HEK293 (cell line): ENCODE measurements at regions not wholly inside any gene's neighbourhood (a gene's known extent, or its start where the extent isn't known, plus 50 kb on each side); places are given as distances from the start of the nearest gene placed in this dataset.

Experiments
- CTCF ChIA-PET: fragments of 350-600 bp; formaldehyde crosslinking; extraction: SDS; loops from one replicate; lab custom pipeline; 2021; ENCODE audit warnings: antibody characterized with exemption; lab: Yijun Ruan, JAX
- POLR2A ChIA-PET: fragments of 300-600 bp; formaldehyde crosslinking; extraction: SDS; loops from one replicate; lab custom pipeline; 2020; ENCODE audit warnings: antibody characterized with exemption, inconsistent platforms; lab: Yijun Ruan, JAX
- H3K27ac ChIP-seq: fragments of 200-500 bp; sonication (Bioruptor generic); 2 replicates; pipeline ENCODE4 v1.5.1; 2014; ENCODE audit warnings: low read depth, low read length, control low read depth, inconsistent platforms; ENCODE audit errors: extremely low read depth
- H3K36me3 ChIP-seq, 2 experiments: fragments of 200-500 bp in 1 of 2; sonication (Bioruptor generic) in 1 of 2; 1 replicate in 1 of 2; 2 replicates in 1 of 2; pipeline ENCODE4 v1.5.1; 2014 to 2017; ENCODE audit warnings: inconsistent platforms in 2 of 2, low read length in 2 of 2; ENCODE audit not compliant: control insufficient read depth in 2 of 2, insufficient read depth in 1 of 2
- H3K4me1 ChIP-seq: fragments of 200-500 bp; sonication (Bioruptor generic); 2 replicates; pipeline ENCODE4 v1.5.1; 2014; ENCODE audit warnings: mild to moderate bottlenecking, low read length, inconsistent platforms; ENCODE audit not compliant: control insufficient read depth, insufficient read depth
- H3K4me3 ChIP-seq: 2 replicates; pipeline ENCODE4 v1.5.1; 2011; ENCODE audit warnings: low read depth, mild to moderate bottlenecking, control low read depth, low read length, moderate library complexity
- H3K9me3 ChIP-seq: fragments of 200-500 bp; sonication (Bioruptor generic); 2 replicates; pipeline ENCODE4 v1.5.1; 2014; ENCODE audit warnings: low read depth, low read length, inconsistent platforms; ENCODE audit not compliant: control insufficient read depth, insufficient read depth
- BCL11A ChIP-seq: fragments of 450-650 bp; formaldehyde crosslinking; IDR thresholded peaks from 2 replicates; pipeline ENCODE4 v1.5.1; 2016; ENCODE audit warnings: low read depth, missing biosample characterization, missing genetic modification characterization
- GLI2 ChIP-seq: fragments of 450-650 bp; formaldehyde crosslinking; IDR thresholded peaks from 2 replicates; pipeline ENCODE4; 2017; ENCODE audit warnings: missing biosample characterization, missing genetic modification characterization, low read depth, borderline replicate concordance
- HOXA7 ChIP-seq: sonication (generic); formaldehyde crosslinking; IDR thresholded peaks from 2 replicates; pipeline ENCODE4 v1.8.1; 2022; ENCODE audit warnings: missing genetic modification reagents, borderline replicate concordance
- IKZF3 ChIP-seq: fragments of 450-650 bp; IDR thresholded peaks from 2 replicates; pipeline ENCODE4 v1.5.0; 2018; ENCODE audit warnings: missing biosample characterization, mild to moderate bottlenecking, missing genetic modification characterization, moderate library complexity
- KLF17 ChIP-seq: fragments of 450-650 bp; formaldehyde crosslinking; IDR thresholded peaks from 2 replicates; pipeline ENCODE4 v1.5.1; 2016; ENCODE audit warnings: missing biosample characterization, missing genetic modification characterization
- KLF9 ChIP-seq: fragments of 450-650 bp; formaldehyde crosslinking; IDR thresholded peaks from 2 replicates; pipeline ENCODE4 v1.5.1; 2016; ENCODE audit warnings: missing biosample characterization, missing genetic modification characterization, low read depth
- PBX3 ChIP-seq: sonication (generic); formaldehyde crosslinking; IDR thresholded peaks from 2 replicates; pipeline ENCODE4 v1.8.1; 2022; ENCODE audit warnings: mild to moderate bottlenecking, moderate library complexity, missing genetic modification reagents
- SCRT1 ChIP-seq: fragments of 450-650 bp; formaldehyde crosslinking; IDR thresholded peaks from 2 replicates; pipeline ENCODE4 v1.5.1; 2016; ENCODE audit warnings: missing biosample characterization, missing genetic modification characterization, borderline replicate concordance
- SCRT2 ChIP-seq: fragments of 450-650 bp; formaldehyde crosslinking; IDR thresholded peaks from 2 replicates; pipeline ENCODE4 v1.5.1; 2016; ENCODE audit warnings: missing biosample characterization, missing genetic modification characterization
- ZFP37 ChIP-seq: fragments of 450-650 bp; formaldehyde crosslinking; IDR thresholded peaks from 2 replicates; pipeline ENCODE4 v1.5.1; 2016; ENCODE audit warnings: missing biosample characterization, missing genetic modification characterization
- ZNF138 ChIP-seq: fragments of 450-650 bp; formaldehyde crosslinking; IDR thresholded peaks from 2 replicates; pipeline ENCODE4 v1.5.1; 2016; ENCODE audit warnings: missing biosample characterization, missing genetic modification characterization, borderline replicate concordance
- ZNF169 ChIP-seq: fragments of 450-650 bp; formaldehyde crosslinking; IDR thresholded peaks from 2 replicates; pipeline ENCODE4 v1.5.1; 2016; ENCODE audit warnings: missing biosample characterization, missing genetic modification characterization
- ZNF19 ChIP-seq: fragments of 450-650 bp; formaldehyde crosslinking; IDR thresholded peaks from 2 replicates; pipeline ENCODE4; 2016; ENCODE audit warnings: missing biosample characterization, missing genetic modification characterization, low read depth
- ZNF2 ChIP-seq: fragments of 450-650 bp; formaldehyde crosslinking; IDR thresholded peaks from 2 replicates; pipeline ENCODE4 v1.5.1; 2016; ENCODE audit warnings: missing biosample characterization, missing genetic modification characterization
- ZNF341 ChIP-seq: fragments of 450-650 bp; formaldehyde crosslinking; IDR thresholded peaks from 2 replicates; pipeline ENCODE4; 2016; ENCODE audit warnings: low read depth, missing biosample characterization, missing genetic modification characterization
- ZNF362 ChIP-seq: fragments of 450-650 bp; formaldehyde crosslinking; IDR thresholded peaks from 2 replicates; pipeline ENCODE4 v1.5.1; 2016; ENCODE audit warnings: missing biosample characterization, missing genetic modification characterization
- ZNF514 ChIP-seq: fragments of 450-650 bp; formaldehyde crosslinking; IDR thresholded peaks from 2 replicates; pipeline ENCODE4 v1.5.1; 2016; ENCODE audit warnings: missing biosample characterization, missing genetic modification characterization
- ZNF549 ChIP-seq: fragments of 450-650 bp; IDR thresholded peaks from 2 replicates; pipeline ENCODE4 v1.5.1; 2018; ENCODE audit warnings: missing biosample characterization, missing genetic modification characterization, mild to moderate bottlenecking, inconsistent platforms, moderate library complexity
- ZNF558 ChIP-seq: fragments of 450-650 bp; formaldehyde crosslinking; IDR thresholded peaks from 2 replicates; pipeline ENCODE4 v1.5.1; 2016; ENCODE audit warnings: missing biosample characterization, missing genetic modification characterization
- ZNF623 ChIP-seq: fragments of 450-650 bp; formaldehyde crosslinking; IDR thresholded peaks from 2 replicates; pipeline ENCODE4 v1.5.1; 2016; ENCODE audit warnings: missing biosample characterization, missing genetic modification characterization
- ZNF624 ChIP-seq: fragments of 450-650 bp; formaldehyde crosslinking; IDR thresholded peaks from 2 replicates; pipeline ENCODE4 v1.5.1; 2017; ENCODE audit warnings: missing biosample characterization, missing genetic modification characterization
- ZNF707 ChIP-seq: fragments of 450-650 bp; formaldehyde crosslinking; IDR thresholded peaks from 2 replicates; pipeline ENCODE4 v1.5.1; 2016; ENCODE audit warnings: missing biosample characterization, missing genetic modification characterization
- ZNF747 ChIP-seq: fragments of 450-650 bp; formaldehyde crosslinking; IDR thresholded peaks from 2 replicates; pipeline ENCODE4 v1.5.1; 2016; ENCODE audit warnings: missing biosample characterization, missing genetic modification characterization
- ZNF768 ChIP-seq: fragments of 450-650 bp; formaldehyde crosslinking; IDR thresholded peaks from 2 replicates; pipeline ENCODE4 v1.5.1; 2018; ENCODE audit warnings: missing biosample characterization, mild to moderate bottlenecking, missing genetic modification characterization
- ZNF776 ChIP-seq: fragments of 450-650 bp; formaldehyde crosslinking; IDR thresholded peaks from 2 replicates; pipeline ENCODE4 v1.5.0; 2017; ENCODE audit warnings: missing biosample characterization, missing genetic modification characterization, borderline replicate concordance
- ZNF785 ChIP-seq: fragments of 450-650 bp; formaldehyde crosslinking; IDR thresholded peaks from 2 replicates; pipeline ENCODE4 v1.5.1; 2016; ENCODE audit warnings: missing biosample characterization, missing genetic modification characterization
- ZSCAN18 ChIP-seq: fragments of 450-650 bp; formaldehyde crosslinking; IDR thresholded peaks from 2 replicates; pipeline ENCODE4 v1.5.1; 2016; ENCODE audit warnings: missing biosample characterization, missing genetic modification characterization
- ZSCAN30 ChIP-seq: fragments of 450-650 bp; IDR thresholded peaks from 2 replicates; pipeline ENCODE4 v1.5.1; 2018; ENCODE audit warnings: missing biosample characterization, mild to moderate bottlenecking, missing genetic modification characterization, moderate library complexity

- no peak for TF ChIP-seq HOXA7
- no peak for TF ChIP-seq KLF17 (tag by site-specific recombination)
- TF ChIP-seq ZNF776 (tag by site-specific recombination) = no peak
- TF ChIP-seq ZNF362 (tag by site-specific recombination) = no peak
- TF ChIP-seq ZNF768 (tag by site-specific recombination) = no peak
- no peak for TF ChIP-seq ZNF624 (tag by site-specific recombination)
Observed at GRCh38 chr4:35649778-35650177, 594.5 kb downstream of the ARAP2 start (continued).

GRCh38 chr4:35652197-35652596, 592.1 kb downstream of the ARAP2 start:
- Histone ChIP-seq H3K4me1 (no peaks in the 10 kb centered on the region), H3K4me3 (no peak overlapping the region), H3K27ac (no peak overlapping the region), H3K36me3 (no peaks in the 10 kb centered on the region), H3K9me3 (no peaks in the 10 kb centered on the region)
- ChIA-PET CTCF (no interaction called here), POLR2A (no interaction called here)
- TF ChIP-seq SCRT2 (no peak), ZNF707 (tag by site-specific recombination) (no peak), ZNF341 (tag by site-specific recombination) (no peak), ZNF19 (no peak), ZNF514 (tag by site-specific recombination) (no peak), GLI2 (tag by site-specific recombination) (no peak), IKZF3 (no peak), ZNF623 (tag by site-specific recombination) (no peak), KLF9 (no peak), ZNF2 (tag by site-specific recombination) (no peak), BCL11A (no peak), ZNF558 (no peak), PBX3 (CRISPR knock-in tag) (no peak)

GRCh38 chr4:35653451-35653850, 590.9 kb downstream of the ARAP2 start:
- ChIA-PET POLR2A (no interaction called here), CTCF (no interaction called here)
- no peaks in the 10 kb centered on the region for H3K4me1 ChIP-seq
- TF ChIP-seq ZSCAN18 (tag by site-specific recombination) (no peak), SCRT1 (tag by site-specific recombination) (no peak), ZNF138 (tag by site-specific recombination) (no peak), ZNF785 (tag by site-specific recombination) (no peak), ZNF549 (tag by site-specific recombination) (no peak), ZNF558 (no peak), ZFP37 (tag by site-specific recombination) (no peak), ZSCAN30 (no peak), ZNF169 (no peak), ZNF747 (tag by site-specific recombination) (no peak)
- H3K4me3 ChIP-seq = no peak overlapping the region
- no peak overlapping the region for H3K27ac ChIP-seq
- H3K9me3 ChIP-seq = no peaks in the 10 kb centered on the region
- no peaks in the 10 kb centered on the region for H3K36me3 ChIP-seq
